ENCODE measurements at regions not wholly inside any gene's neighbourhood (a gene's known extent, or its start where the extent isn't known, plus 50 kb on each side); places are given as distances from the start of the nearest gene placed in this dataset.

GRCh38 chr5:30781643-30782042 is 411.8 kb upstream of the CDH6 start:
- no peak overlapping the region for H3K27ac ChIP-seq
- H3K27me3 ChIP-seq, result no peaks in the 10 kb centered on the region
- no peaks in the 10 kb centered on the region for H3K4me1 ChIP-seq
- H3K36me3 ChIP-seq, result no peaks in the 10 kb centered on the region
- no peak for DNase-seq
- no peaks in the 10 kb centered on the region for H3K9me3 ChIP-seq
- TF ChIP-seq POLR2A (IDR thresholded peaks at IDR 0.05) (no peak), CTCF (IDR thresholded peaks at IDR 0.05) (no peak)
- H3K4me3 ChIP-seq, result no peak overlapping the region

GRCh38 chr5:30768056-30768690 is 425.3 kb upstream of the CDH6 start:
- no peaks in the 10 kb centered on the region for H3K27me3 ChIP-seq
- TF ChIP-seq CTCF (IDR thresholded peaks at IDR 0.05) (no peak), POLR2A (IDR thresholded peaks at IDR 0.05) (no peak)

GRCh38 chr5:30765706-30766105 is 427.8 kb upstream of the CDH6 start:
- Histone ChIP-seq H3K27me3 (no peaks in the 10 kb centered on the region), H3K27ac (no peak overlapping the region), H3K36me3 (no peaks in the 10 kb centered on the region), H3K4me3 (no peak overlapping the region), H3K4me1 (no peaks in the 10 kb centered on the region), H3K9me3 (no peaks in the 10 kb centered on the region)
- TF ChIP-seq CTCF (IDR thresholded peaks at IDR 0.05), result no peak
- TF ChIP-seq POLR2A (IDR thresholded peaks at IDR 0.05), result no peak
- DNase-seq, result no peak

More at GRCh38 chr5:30768056-30768690, 425.3 kb upstream of the CDH6 start:
- Histone ChIP-seq H3K36me3 (no peaks in the 10 kb centered on the region), H3K27ac (no peak overlapping the region), H3K4me1 (no peaks in the 10 kb centered on the region), H3K4me3 (no peak overlapping the region), H3K9me3 (no peaks in the 10 kb centered on the region)
- DNase-seq, result no peak

GRCh38 chr5:30765227-30765626 is 428.3 kb upstream of the CDH6 start:
- TF ChIP-seq CTCF (IDR thresholded peaks at IDR 0.05), result no peak
- TF ChIP-seq POLR2A (IDR thresholded peaks at IDR 0.05), result no peak
- DNase-seq, result no peak

GRCh38 chr5:30764704-30765103 is 428.8 kb upstream of the CDH6 start:
- no peak for DNase-seq
- TF ChIP-seq POLR2A (IDR thresholded peaks at IDR 0.05), result no peak
- no peak for TF ChIP-seq CTCF (IDR thresholded peaks at IDR 0.05)
- Histone ChIP-seq H3K36me3 (no peaks in the 10 kb centered on the region), H3K27ac (no peak overlapping the region), H3K4me3 (no peak overlapping the region), H3K9me3 (no peaks in the 10 kb centered on the region), H3K27me3 (no peaks in the 10 kb centered on the region), H3K4me1 (no peaks in the 10 kb centered on the region)

More at GRCh38 chr5:30765227-30765626, 428.3 kb upstream of the CDH6 start:
- Histone ChIP-seq H3K4me3 (no peak overlapping the region), H3K36me3 (no peaks in the 10 kb centered on the region), H3K4me1 (no peaks in the 10 kb centered on the region), H3K27ac (no peak overlapping the region), H3K27me3 (no peaks in the 10 kb centered on the region), H3K9me3 (no peaks in the 10 kb centered on the region)

- TF ChIP-seq POLR2A (IDR thresholded peaks at IDR 0.05), result no peak
- TF ChIP-seq CTCF (IDR thresholded peaks at IDR 0.05), result no peak
- no peak for DNase-seq
- Histone ChIP-seq H3K9me3 (no peaks in the 10 kb centered on the region), H3K27ac (no peak overlapping the region), H3K4me1 (no peaks in the 10 kb centered on the region), H3K4me3 (no peak overlapping the region), H3K36me3 (no peaks in the 10 kb centered on the region), H3K27me3 (no peaks in the 10 kb centered on the region)
Measured at GRCh38 chr5:30759731-30760130, 433.8 kb upstream of the CDH6 start.

Measured in Peyer's patch (tissue), 4 donors.